Natural killer cell (primary cell): ENCODE measurements at regions not wholly inside any gene's neighbourhood (a gene's known extent, or its start where the extent isn't known, plus 50 kb on each side); places are given as distances from the start of the nearest gene placed in this dataset.

ENCODE experiments used
- ATAC-seq, 3 donors: fragments of 150-1000 bp in 2 of 3; fragments of 200-7000 bp in 1 of 3; cut with Tn5 transposase; 1 replicate in 1 of 3; 2 replicates in 2 of 3; pipeline ENCODE4 v1.10.0; 2021; ENCODE audit warnings: mild to moderate bottlenecking in 2 of 3, moderate library complexity in 2 of 3
- DNase-seq, 2 donors: peaks; one replicate each; pipeline versions ENCODE4 v3.0.0 to v3.0.0-alpha.2; 2013 to 2021; ENCODE audit warnings: mixed read lengths in 1 of 2
- H3K27ac ChIP-seq: one replicate; pipeline ENCODE4 v1.5.1; 2013; ENCODE audit warnings: mild to moderate bottlenecking, low read length
- H3K27me3 ChIP-seq: one replicate; pipeline ENCODE4 v1.6.1; 2013; ENCODE audit warnings: low read length; ENCODE audit not compliant: control insufficient read depth, insufficient read depth
- H3K36me3 ChIP-seq: one replicate; pipeline ENCODE4 v1.6.1; 2013; ENCODE audit warnings: low read length; ENCODE audit not compliant: control insufficient read depth, insufficient read depth
- H3K4me1 ChIP-seq: one replicate; pipeline ENCODE4 v1.6.1; 2013; ENCODE audit warnings: low read length; ENCODE audit not compliant: control insufficient read depth, insufficient read depth
- H3K4me3 ChIP-seq: one replicate; pipeline ENCODE4 v1.5.1; 2013; ENCODE audit warnings: low read length
- H3K9me3 ChIP-seq: one replicate; pipeline ENCODE4 v1.6.1; 2013; ENCODE audit warnings: low read length; ENCODE audit not compliant: control insufficient read depth, insufficient read depth
- H3K27ac Mint-ChIP-seq, 2 donors: one replicate each; pipeline ENCODE4 v1.8.0; 2022; ENCODE audit warnings: mild to moderate bottlenecking in 2 of 2, mixed read lengths in 2 of 2, moderate library complexity in 1 of 2
- H3K27me3 Mint-ChIP-seq, 2 donors: one replicate each; pipeline ENCODE4 v1.8.0; 2022; ENCODE audit warnings: low read depth in 2 of 2, mixed read lengths in 2 of 2
- H3K36me3 Mint-ChIP-seq: one replicate; pipeline ENCODE4 v1.8.0; 2022; ENCODE audit warnings: mixed read lengths
- H3K4me1 Mint-ChIP-seq, 2 donors: one replicate each; pipeline ENCODE4 v1.8.0; 2022; ENCODE audit warnings: mixed read lengths in 2 of 2
- H3K4me3 Mint-ChIP-seq: one replicate; pipeline ENCODE4 v1.8.0; 2022; ENCODE audit warnings: mild to moderate bottlenecking, moderate library complexity, mixed read lengths
- H3K9me3 Mint-ChIP-seq, 2 donors: one replicate each; pipeline ENCODE4 v1.8.0; 2022; ENCODE audit warnings: mixed read lengths in 2 of 2
- CTCF ChIP-seq: fragments of 200-600 bp; IDR thresholded peaks from one replicate; pipeline ENCODE4 v1.8.0; 2022; ENCODE audit warnings: antibody characterized with exemption
- WGBS: methylation state at CpG from one replicate; pipeline ENCODE4 v1.1.7; 2013; ENCODE audit warnings: missing lambda C conversion rate; ENCODE audit not compliant: insufficient coverage; 5-methylcytosine and 5-hydroxymethylcytosine counted together
- intact Hi-C: fragments of 100-400 bp; cut with micrococcal nuclease; formaldehyde crosslinking; loops from one replicate; pipeline ENCODE4 v1.14.2; 2022

GRCh38 chr3:187902041-187902471 lies 156.8 kb upstream of the BCL6 start:
- intact Hi-C loops, result no loop called here

GRCh38 chr3:187902936-187903335 lies 157.7 kb upstream of the BCL6 start:
- H3K27me3 ChIP-seq, result no peaks in the 10 kb centered on the region
- ATAC-seq (no peak), DNase-seq (no peak)
- H3K4me1 Mint-ChIP-seq, result peaks cover 21 to 23% of the 10 kb centered on the region in 2 donors
- WGBS, result no CpG with 5 or more reads among the region's 1 CpG
- no peak overlapping the region for H3K4me3 ChIP-seq
- H3K27me3 Mint-ChIP-seq, result no peaks in the 10 kb centered on the region
- H3K4me3 Mint-ChIP-seq, result peak overlapping the region; percentile 11
- no peak for TF ChIP-seq CTCF
- no peak overlapping the region for H3K27ac ChIP-seq
- H3K36me3 ChIP-seq, result no peaks in the 10 kb centered on the region
- peaks cover 7% of the 10 kb centered on the region for H3K4me1 ChIP-seq
- no peaks in the 10 kb centered on the region for H3K9me3 ChIP-seq
- H3K9me3 Mint-ChIP-seq, result no peaks in the 10 kb centered on the region
- intact Hi-C loops, result no loop called here
- no peaks in the 10 kb centered on the region for H3K36me3 Mint-ChIP-seq
- peak overlapping the region in 1 of 2 donors; percentile 48 for H3K27ac Mint-ChIP-seq

More at GRCh38 chr3:187902041-187902471, 156.8 kb upstream of the BCL6 start:
- Histone ChIP-seq H3K4me3 (no peak overlapping the region), H3K9me3 (no peaks in the 10 kb centered on the region), H3K27me3 (no peaks in the 10 kb centered on the region), H3K4me1 (peaks cover 7% of the 10 kb centered on the region), H3K36me3 (no peaks in the 10 kb centered on the region), H3K27ac (no peak overlapping the region)
- Mint-ChIP-seq H3K4me1 (peaks cover 21 to 23% of the 10 kb centered on the region in 2 donors), H3K9me3 (no peaks in the 10 kb centered on the region), H3K27ac (peak overlapping the region; percentile 50 to 79), H3K4me3 (peak overlapping the region; percentile 89), H3K27me3 (no peaks in the 10 kb centered on the region), H3K36me3 (no peaks in the 10 kb centered on the region)
- no peak for TF ChIP-seq CTCF
- DNase-seq, result peak in 1 of 2 donors; percentile 31
- peak; percentile 78 to 96 (median 83) for ATAC-seq
- WGBS, result 69% methylated on average over 14 of the region's 14 CpGs

GRCh38 chr3:187903697-187904096 lies 158.4 kb upstream of the BCL6 start:
- H3K27me3 Mint-ChIP-seq, result no peaks in the 10 kb centered on the region
- DNase-seq (no peak), ATAC-seq (no peak)
- H3K36me3 Mint-ChIP-seq, result no peaks in the 10 kb centered on the region
- no peaks in the 10 kb centered on the region for H3K27me3 ChIP-seq
- H3K36me3 ChIP-seq, result no peaks in the 10 kb centered on the region
- no peaks in the 10 kb centered on the region for H3K9me3 ChIP-seq
- TF ChIP-seq CTCF, result no peak
- H3K4me1 ChIP-seq, result peaks cover 7% of the 10 kb centered on the region
- H3K4me3 Mint-ChIP-seq, result no peak overlapping the region
- H3K4me3 ChIP-seq, result no peak overlapping the region
- 95% methylated on average over 3 of the region's 4 CpGs for WGBS
- H3K27ac ChIP-seq, result no peak overlapping the region
- intact Hi-C loops, result no loop called here
- H3K4me1 Mint-ChIP-seq, result peaks cover 16 to 21% of the 10 kb centered on the region in 2 donors
- H3K27ac Mint-ChIP-seq, result no peak overlapping the region
- H3K9me3 Mint-ChIP-seq, result no peaks in the 10 kb centered on the region

GRCh38 chr3:187906416-187906815 lies 161.1 kb upstream of the BCL6 start:
- TF ChIP-seq CTCF, result no peak

More at GRCh38 chr3:187906416-187906815, 161.1 kb upstream of the BCL6 start:
- no peaks in the 10 kb centered on the region for H3K27me3 Mint-ChIP-seq
- no peak overlapping the region for H3K4me3 Mint-ChIP-seq
- Histone ChIP-seq H3K27ac (no peak overlapping the region), H3K9me3 (no peaks in the 10 kb centered on the region), H3K36me3 (no peaks in the 10 kb centered on the region), H3K4me1 (peaks cover 7% of the 10 kb centered on the region), H3K27me3 (no peaks in the 10 kb centered on the region), H3K4me3 (no peak overlapping the region)
- 71% methylated on average over 5 of the region's 5 CpGs for WGBS
- H3K9me3 Mint-ChIP-seq, result no peaks in the 10 kb centered on the region
- H3K36me3 Mint-ChIP-seq, result no peaks in the 10 kb centered on the region
- no peak for DNase-seq
- no peak for ATAC-seq
- peaks cover 19 to 23% of the 10 kb centered on the region in 2 donors for H3K4me1 Mint-ChIP-seq
- no peak overlapping the region for H3K27ac Mint-ChIP-seq
- intact Hi-C loops, result no loop called here
